C4-2B (cell line): ENCODE measurements at regions not wholly inside any gene's neighbourhood (a gene's known extent, or its start where the extent isn't known, plus 50 kb on each side); places are given as distances from the start of the nearest gene placed in this dataset.

Experiments used
- CTCF ChIP-seq: fragments of 450-650 bp; conservative IDR thresholded peaks from 2 replicates; pipeline ENCODE4 v1.5.1; 2017; ENCODE audit warnings: mild to moderate bottlenecking
- ZFX ChIP-seq: fragments of 450-650 bp; IDR thresholded peaks from 2 replicates; pipeline ENCODE4 v1.6.1; 2017

- no peak for TF ChIP-seq CTCF
- TF ChIP-seq ZFX = no peak
These were observed 182.7 kb upstream of the SIX2 start for GRCh38 chr2:45191976-45192375.
